PC-3 (cell line): ENCODE measurements at regions not wholly inside any gene's neighbourhood (a gene's known extent, or its start where the extent isn't known, plus 50 kb on each side); places are given as distances from the start of the nearest gene placed in this dataset.
A peak's percentile ranks its signal among the peaks of the same experiment; 100 is the strongest.

ENCODE experiments used
- ATAC-seq: fragments of 200-7000 bp; cut with Tn5 transposase; 2 replicates; pipeline ENCODE4 v1.9.1; 2020; ENCODE audit warnings: mild to moderate bottlenecking, moderate library complexity
- BruUV-seq: library from RNA; stranded (reverse); fragments of 400-500 nt; replicated peaks from 2 replicates; lab custom pipeline; 2021; lab: Mats Ljungman, UMichigan
- CTCF ChIA-PET: fragments of 300-600 bp; sonication (Branson Sonifier 250); formaldehyde crosslinking; loops from one replicate; lab custom pipeline; 2022; ENCODE audit warnings: antibody characterized with exemption; lab: Charles Lee
- POLR2A ChIA-PET: fragments of 300-600 bp; sonication (Branson Sonifier 250); formaldehyde crosslinking; loops from one replicate; lab custom pipeline; 2022; ENCODE audit warnings: antibody characterized with exemption; ENCODE audit not compliant: unreplicated experiment; lab: Charles Lee
- DNase-seq: peaks from one replicate; pipeline ENCODE4 v3.0.0-alpha.2; 2015
- H2AFZ ChIP-seq: fragments of 300-600 bp; sonication (generic); 2 replicates; pipeline ENCODE4 v1.6.0; 2016; ENCODE audit warnings: antibody characterized with exemption, low read length
- H3F3A ChIP-seq: fragments of 300-600 bp; sonication (generic); one replicate; pipeline ENCODE4 v1.6.0; 2017; ENCODE audit warnings: antibody characterized with exemption, low read length, control low read depth, mild to moderate bottlenecking; ENCODE audit not compliant: unreplicated experiment
- H3K27ac ChIP-seq: fragments of 300-600 bp; sonication (generic); 2 replicates; pipeline ENCODE4 v1.5.1; 2016; ENCODE audit warnings: mild to moderate bottlenecking, low read length
- H3K27me3 ChIP-seq: fragments of 300-600 bp; sonication (generic); 2 replicates; pipeline ENCODE4 v1.6.1; 2016; ENCODE audit warnings: low read length, mixed read lengths
- H3K36me3 ChIP-seq: fragments of 300-600 bp; sonication (generic); 2 replicates; pipeline ENCODE4 v1.6.1; 2016; ENCODE audit warnings: low read depth, mixed run types, low read length, mixed read lengths
- H3K4me1 ChIP-seq: fragments of 300-600 bp; sonication (generic); 2 replicates; pipeline ENCODE4 v1.5.1; 2016; ENCODE audit warnings: low read length; ENCODE audit not compliant: insufficient read depth
- H3K4me2 ChIP-seq: fragments of 300-600 bp; sonication (generic); 2 replicates; pipeline ENCODE4 v1.6.0; 2016; ENCODE audit warnings: low read length
- H3K4me3 ChIP-seq: fragments of 300-600 bp; sonication (generic); 2 replicates; pipeline ENCODE4 v1.5.1; 2016; ENCODE audit warnings: mild to moderate bottlenecking, low read length, mixed read lengths
- H3K79me2 ChIP-seq: fragments of 300-600 bp; sonication (generic); 2 replicates; pipeline ENCODE4 v1.6.1; 2017; ENCODE audit warnings: low read length, mixed read lengths
- H3K9ac ChIP-seq: fragments of 300-600 bp; sonication (generic); 2 replicates; pipeline ENCODE4 v1.6.0; 2016; ENCODE audit warnings: mild to moderate bottlenecking, low read length
- H3K9me2 ChIP-seq: fragments of 300-600 bp; sonication (generic); replicated peaks from 2 replicates; pipeline ENCODE4 v1.6.1; 2016; ENCODE audit warnings: mixed run types, low read length, mixed read lengths
- H3K9me3 ChIP-seq: fragments of 300-600 bp; sonication (generic); 2 replicates; pipeline ENCODE4 v1.6.1; 2016; ENCODE audit warnings: low read length, mixed read lengths
- H4K20me1 ChIP-seq: fragments of 300-600 bp; sonication (generic); 2 replicates; pipeline ENCODE4 v1.6.1; 2016; ENCODE audit warnings: low read length, mixed read lengths
- EZH2 ChIP-seq: fragments of 300-600 bp; sonication (generic); IDR thresholded peaks from one replicate; pipeline ENCODE4 v1.6.1; 2017; ENCODE audit warnings: antibody characterized with exemption, mild to moderate bottlenecking, low read length; ENCODE audit not compliant: unreplicated experiment
- EZH2phosphoT487 ChIP-seq: fragments of 300-600 bp; sonication (generic); IDR thresholded peaks from 2 replicates; pipeline ENCODE4 v1.6.1; 2018; ENCODE audit warnings: mild to moderate bottlenecking, antibody characterized with exemption, low read length, borderline replicate concordance
- intact Hi-C: fragments of 100-400 bp; cut with micrococcal nuclease; formaldehyde crosslinking; loops from 2 replicates; pipeline ENCODE4 v1.9.0; 2023
- TF ChIP-seq, protein P1 (sequence below): fragments of 300-600 bp; sonication (generic); conservative IDR thresholded peaks from 2 replicates; pipeline ENCODE4 v1.5.1; 2017; ENCODE audit warnings: antibody characterized with exemption, low read depth, mild to moderate bottlenecking, low read length

GRCh38 chr2:40658941-40659340, 207.1 kb upstream of the SLC8A1 start:
- intact Hi-C loops, result no loop called here
- no peak for ATAC-seq
- no TSS peak for BruUV-seq
- no peaks in the 10 kb centered on the region for H3K9me2 ChIP-seq
- H3K4me3 ChIP-seq, result no peak overlapping the region
- TF ChIP-seq EZH2phosphoT487 (no peak), EZH2 (no peak)
- TF ChIP-seq, protein P1, sequence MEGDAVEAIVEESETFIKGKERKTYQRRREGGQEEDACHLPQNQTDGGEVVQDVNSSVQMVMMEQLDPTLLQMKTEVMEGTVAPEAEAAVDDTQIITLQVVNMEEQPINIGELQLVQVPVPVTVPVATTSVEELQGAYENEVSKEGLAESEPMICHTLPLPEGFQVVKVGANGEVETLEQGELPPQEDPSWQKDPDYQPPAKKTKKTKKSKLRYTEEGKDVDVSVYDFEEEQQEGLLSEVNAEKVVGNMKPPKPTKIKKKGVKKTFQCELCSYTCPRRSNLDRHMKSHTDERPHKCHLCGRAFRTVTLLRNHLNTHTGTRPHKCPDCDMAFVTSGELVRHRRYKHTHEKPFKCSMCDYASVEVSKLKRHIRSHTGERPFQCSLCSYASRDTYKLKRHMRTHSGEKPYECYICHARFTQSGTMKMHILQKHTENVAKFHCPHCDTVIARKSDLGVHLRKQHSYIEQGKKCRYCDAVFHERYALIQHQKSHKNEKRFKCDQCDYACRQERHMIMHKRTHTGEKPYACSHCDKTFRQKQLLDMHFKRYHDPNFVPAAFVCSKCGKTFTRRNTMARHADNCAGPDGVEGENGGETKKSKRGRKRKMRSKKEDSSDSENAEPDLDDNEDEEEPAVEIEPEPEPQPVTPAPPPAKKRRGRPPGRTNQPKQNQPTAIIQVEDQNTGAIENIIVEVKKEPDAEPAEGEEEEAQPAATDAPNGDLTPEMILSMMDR, result no peak
- H3K27me3 ChIP-seq, result no peaks in the 10 kb centered on the region
- H3K9me3 ChIP-seq, result no peaks in the 10 kb centered on the region
- peaks cover 8% of the 10 kb centered on the region for H3F3A ChIP-seq
- H3K27ac ChIP-seq, result no peak overlapping the region
- POLR2A ChIA-PET, result no interaction called here
- CTCF ChIA-PET, result interaction anchor here (0.5 kb wide), 1 partner anchor 415 kb away, joined by 8 read pairs; no protein-coding TSS in a partner anchor
- no peak overlapping the region for H3K4me2 ChIP-seq
- H3K4me1 ChIP-seq, result peaks cover 18% of the 10 kb centered on the region
- no peak overlapping the region for H3K9ac ChIP-seq
- no peaks in the 10 kb centered on the region for H3K79me2 ChIP-seq
- DNase-seq, result peak; percentile 31
- no peak overlapping the region for H2AFZ ChIP-seq
- no peaks in the 10 kb centered on the region for H3K36me3 ChIP-seq
- no peaks in the 10 kb centered on the region for H4K20me1 ChIP-seq

DNA sequence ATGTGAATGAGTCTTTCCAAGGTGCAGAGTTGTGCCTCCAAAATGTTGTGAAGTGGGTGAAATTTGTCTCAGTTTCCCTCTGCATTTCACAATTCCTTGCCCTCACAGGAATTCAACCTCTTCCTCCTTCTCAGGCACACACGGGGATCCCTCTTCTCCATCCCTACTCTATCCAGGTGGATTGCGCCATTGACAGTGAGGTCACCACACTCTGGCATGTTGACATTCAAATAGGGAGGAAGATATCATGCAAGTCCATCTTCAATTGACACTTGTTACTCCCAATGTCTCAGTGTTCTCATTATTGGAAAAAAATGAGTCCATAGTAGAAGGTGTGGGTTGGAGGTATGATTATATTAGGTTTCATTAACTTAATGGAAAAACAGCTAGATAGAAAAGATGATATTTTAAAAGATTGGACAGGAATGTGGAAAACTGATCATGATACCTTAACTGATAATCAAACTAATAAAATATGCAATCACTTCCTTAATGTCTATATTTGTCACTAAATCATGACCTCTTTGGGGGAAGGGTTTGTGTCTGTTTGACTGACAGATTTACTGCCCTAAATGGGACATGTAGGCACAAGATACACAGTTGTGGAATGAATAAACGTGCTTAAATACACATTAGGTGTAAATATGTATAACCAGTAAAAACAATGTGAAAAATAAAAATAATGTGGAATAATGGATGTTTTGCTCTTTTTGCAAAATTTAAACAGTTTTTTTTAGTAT, 213.8 kb upstream of the SLC8A1 start:
- H3K27me3 ChIP-seq, result no peaks in the 10 kb centered on the region
- DNase-seq (no peak), ATAC-seq (no peak)
- ChIA-PET CTCF (no interaction called here), POLR2A (no interaction called here)
- no peaks in the 10 kb centered on the region for H3K36me3 ChIP-seq
- no peak overlapping the region for H3K4me2 ChIP-seq
- H3K9me2 ChIP-seq, result no peaks in the 10 kb centered on the region
- TF ChIP-seq, protein P1, result no peak
- no peak overlapping the region for H3K9ac ChIP-seq
- H3F3A ChIP-seq, result no peaks in the 10 kb centered on the region
- no peak overlapping the region for H3K27ac ChIP-seq
- intact Hi-C loops, result no loop called here
- H3K9me3 ChIP-seq, result no peaks in the 10 kb centered on the region
- H4K20me1 ChIP-seq, result no peaks in the 10 kb centered on the region
- H3K79me2 ChIP-seq, result no peaks in the 10 kb centered on the region
- no peaks in the 10 kb centered on the region for H3K4me1 ChIP-seq
- no TSS peak for BruUV-seq
- no peak overlapping the region for H2AFZ ChIP-seq
- H3K4me3 ChIP-seq, result no peak overlapping the region

DNA sequence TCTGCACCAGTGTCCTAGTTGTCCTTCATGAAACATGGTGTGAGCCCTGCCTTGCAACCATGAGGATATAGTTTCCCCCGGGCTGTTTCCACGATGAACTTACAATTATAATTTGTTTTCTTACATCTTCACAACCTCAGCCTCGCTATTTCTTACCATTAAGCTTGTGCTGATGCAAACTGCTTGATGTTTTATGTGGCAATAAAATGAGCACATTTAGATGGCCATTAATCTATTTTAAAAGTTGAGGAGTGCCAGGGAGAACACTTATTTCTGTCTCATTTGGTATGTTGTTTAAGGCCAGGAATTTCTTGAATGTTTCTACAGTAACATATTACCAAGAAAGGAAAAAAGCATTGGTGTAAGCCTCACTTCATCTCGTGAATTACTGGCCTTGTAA, 214.5 kb upstream of the SLC8A1 start:
- ChIA-PET POLR2A (no interaction called here), CTCF (no interaction called here)
- no peaks in the 10 kb centered on the region for H3K4me1 ChIP-seq
- ATAC-seq (no peak), DNase-seq (no peak)
- H3K4me3 ChIP-seq, result no peak overlapping the region
- no peaks in the 10 kb centered on the region for H3K79me2 ChIP-seq
- no peak overlapping the region for H3K9ac ChIP-seq
- intact Hi-C loops, result no loop called here
- H3K4me2 ChIP-seq, result no peak overlapping the region
- no peak overlapping the region for H2AFZ ChIP-seq
- H4K20me1 ChIP-seq, result no peaks in the 10 kb centered on the region
- no peaks in the 10 kb centered on the region for H3K27me3 ChIP-seq
- H3K27ac ChIP-seq, result no peak overlapping the region
- no peaks in the 10 kb centered on the region for H3K9me3 ChIP-seq
- no peaks in the 10 kb centered on the region for H3K36me3 ChIP-seq
- BruUV-seq, result no TSS peak
- TF ChIP-seq EZH2 (no peak), EZH2phosphoT487 (no peak)
- TF ChIP-seq, protein P1, result no peak
- no peaks in the 10 kb centered on the region for H3F3A ChIP-seq
- no peaks in the 10 kb centered on the region for H3K9me2 ChIP-seq
